ENCODE measurements at regions not wholly inside any gene's neighbourhood (a gene's known extent, or its start where the extent isn't known, plus 50 kb on each side); places are given as distances from the start of the nearest gene placed in this dataset.

GRCh38 chr5:60184606-60185005 lies 291.1 kb upstream of the PDE4D start:
- no CpG with 5 or more reads among the region's 2 CpGs for WGBS, 2 experiments (ENCODE audit: extremely low coverage in 2 of 2, insufficient read length in 1 of 2)
- TF ChIP-seq USF2 (IDR thresholded peaks at IDR 0.05; ENCODE audit: low read depth, low read length) (no peak), FOS (IDR thresholded peaks at IDR 0.05; ENCODE audit: low read depth, low read length) (no peak), SMC3 (IDR thresholded peaks at IDR 0.05; ENCODE audit: low read depth, low read length) (no peak)
- dilution Hi-C loops (cut with HindIII; ENCODE audit: low sequenced_read_pairs, unreplicated experiment) (no loop called here), intact Hi-C loops (cut with micrococcal nuclease) (no loop called here), in situ Hi-C loops (cut with MboI; ENCODE audit: low sequenced_read_pairs) (no loop called here)
- no peak overlapping the region for H2BK15ac ChIP-seq (ENCODE audit: low read depth, low read length)
- no peak overlapping the region for H3K23ac ChIP-seq (ENCODE audit: low read depth, low read length)
- no peak for ATAC-seq (ENCODE audit: low read depth)
- BruUV-seq (replicated peaks) = no TSS peak
- CTCF ChIA-PET = no interaction called here
- no peak overlapping the region for H3K4me2 ChIP-seq (ENCODE audit: low read depth, low read length)
- H3K27ac ChIP-seq (ENCODE audit: insufficient read depth, low read length) = no peak overlapping the region
- H4K5ac ChIP-seq (ENCODE audit: low read depth, low read length) = no peak overlapping the region
- H3K79me1 ChIP-seq (ENCODE audit: low read depth in 1 of 2, low read length in 2 of 2) = no peaks in the 10 kb centered on the region
- H2BK20ac ChIP-seq (ENCODE audit: low read depth, low read length) = no peak overlapping the region
- H3K36me3 ChIP-seq (ENCODE audit: control insufficient read depth, insufficient read depth, low read length) = no peaks in the 10 kb centered on the region
- H3K4me3 ChIP-seq (ENCODE audit: insufficient read depth, low read depth, low read length) = no peak overlapping the region
- H3K14ac ChIP-seq (replicated peaks; ENCODE audit: low read depth, low read length) = no peak overlapping the region
- no peaks in the 10 kb centered on the region for H4K20me1 ChIP-seq (ENCODE audit: insufficient read depth, low read length)
- H3K4ac ChIP-seq (ENCODE audit: low read depth, low read length) = no peak overlapping the region
- H2BK5ac ChIP-seq (ENCODE audit: low read depth, low read length, poor library complexity, severe bottlenecking) = no peak overlapping the region
- no peak overlapping the region for H3K56ac ChIP-seq (ENCODE audit: extremely low read depth, insufficient read depth, low read length)
- H3K27me3 ChIP-seq (ENCODE audit: control insufficient read depth, insufficient read depth, low read length) = no peaks in the 10 kb centered on the region
- H2AFZ ChIP-seq (replicated peaks; ENCODE audit: low read length, poor library complexity) = no peak overlapping the region
- no peak overlapping the region for H3K18ac ChIP-seq (ENCODE audit: low read depth, low read length)
- H2AK5ac ChIP-seq (ENCODE audit: low read depth, low read length) = no peak overlapping the region
- H4K91ac ChIP-seq (ENCODE audit: insufficient read depth, low read depth, low read length) = no peak overlapping the region
- H3K9ac ChIP-seq (ENCODE audit: low read depth, low read length) = no peak overlapping the region
- H3K9me1 ChIP-seq (ENCODE audit: insufficient read depth, low read length) = no peaks in the 10 kb centered on the region
- H3K9me3 ChIP-seq (ENCODE audit: control insufficient read depth, insufficient read depth, low read length) = no peaks in the 10 kb centered on the region
- POLR2A ChIA-PET (ENCODE audit: unreplicated experiment) = no interaction called here
- H3K4me1 ChIP-seq (ENCODE audit: control insufficient read depth, insufficient read depth, low read length) = no peaks in the 10 kb centered on the region
- no peak for DNase-seq
- H4K8ac ChIP-seq (ENCODE audit: low read depth in 2 of 2, low read length in 2 of 2) = no peak overlapping the region
- no peak overlapping the region for H2BK120ac ChIP-seq (ENCODE audit: low read depth, low read length)
- H2AK9ac ChIP-seq (replicated peaks; ENCODE audit: low read depth, low read length, poor library complexity) = no peak overlapping the region
